ENCODE measurements at regions not wholly inside any gene's neighbourhood (a gene's known extent, or its start where the extent isn't known, plus 50 kb on each side); places are given as distances from the start of the nearest gene placed in this dataset.

- Mint-ChIP-seq H3K27me3 (no peaks in the 10 kb centered on the region), H3K4me3 (no peak overlapping the region), H3K36me3 (no peaks in the 10 kb centered on the region), H3K4me1 (no peaks in the 10 kb centered on the region), H3K27ac (no peak overlapping the region), H3K9me3 (peaks cover 0 to 1% (median 0%) of the 10 kb centered on the region in 7 donors)
- Histone ChIP-seq H3K27ac (ENCODE audit: insufficient read depth, low read length, poor library complexity, severe bottlenecking) (no peak overlapping the region), H3K27me3 (ENCODE audit: control insufficient read depth, insufficient read depth, low read length) (no peaks in the 10 kb centered on the region), H3K4me3 (ENCODE audit: low read depth, low read length) (no peak overlapping the region), H3K4me1 (ENCODE audit: control insufficient read depth, insufficient read depth, low read length, poor library complexity, severe bottlenecking) (no peaks in the 10 kb centered on the region), H3K36me3 (ENCODE audit: control insufficient read depth, insufficient read depth, low read length) (no peaks in the 10 kb centered on the region), H3K9me3 (ENCODE audit: control insufficient read depth in 2 of 2, low read length in 2 of 2) (no peaks in the 10 kb centered on the region)
- no peak for ATAC-seq (ENCODE audit: low read depth in 2 of 2)
- DNase-seq, result no peak
Measured at GRCh38 chr22:48944433-48944750, 883.3 kb downstream of the BRD1 start.

GRCh38 chr22:48943567-48944432, 883.9 kb downstream of the BRD1 start:
- Mint-ChIP-seq H3K27me3 (no peaks in the 10 kb centered on the region), H3K27ac (no peak overlapping the region), H3K36me3 (no peaks in the 10 kb centered on the region), H3K4me1 (no peaks in the 10 kb centered on the region), H3K4me3 (no peak overlapping the region), H3K9me3 (peaks cover 0 to 1% (median 0%) of the 10 kb centered on the region in 7 donors)
- no peaks in the 10 kb centered on the region for H3K4me1 ChIP-seq (ENCODE audit: control insufficient read depth, insufficient read depth, low read length, poor library complexity, severe bottlenecking)
- no peak overlapping the region for H3K4me3 ChIP-seq (ENCODE audit: low read depth, low read length)
- DNase-seq, result peak in 1 of 3 donors; percentile 1
- no peaks in the 10 kb centered on the region for H3K27me3 ChIP-seq (ENCODE audit: control insufficient read depth, insufficient read depth, low read length)
- no peak for ATAC-seq (ENCODE audit: low read depth in 2 of 2)
- H3K9me3 ChIP-seq (ENCODE audit: control insufficient read depth in 2 of 2, low read length in 2 of 2), result no peaks in the 10 kb centered on the region
- H3K36me3 ChIP-seq (ENCODE audit: control insufficient read depth, insufficient read depth, low read length), result no peaks in the 10 kb centered on the region
- H3K27ac ChIP-seq (ENCODE audit: insufficient read depth, low read length, poor library complexity, severe bottlenecking), result no peak overlapping the region

- Histone ChIP-seq H3K4me1 (ENCODE audit: control insufficient read depth, insufficient read depth, low read length, poor library complexity, severe bottlenecking) (no peaks in the 10 kb centered on the region), H3K9me3 (ENCODE audit: control insufficient read depth in 2 of 2, low read length in 2 of 2) (no peaks in the 10 kb centered on the region), H3K27me3 (ENCODE audit: control insufficient read depth, insufficient read depth, low read length) (no peaks in the 10 kb centered on the region), H3K36me3 (ENCODE audit: control insufficient read depth, insufficient read depth, low read length) (no peaks in the 10 kb centered on the region), H3K4me3 (ENCODE audit: low read depth, low read length) (no peak overlapping the region), H3K27ac (ENCODE audit: insufficient read depth, low read length, poor library complexity, severe bottlenecking) (no peak overlapping the region)
- no peak overlapping the region for H3K4me3 Mint-ChIP-seq
- H3K4me1 Mint-ChIP-seq, result no peaks in the 10 kb centered on the region
- no peaks in the 10 kb centered on the region for H3K36me3 Mint-ChIP-seq
- H3K9me3 Mint-ChIP-seq, result peaks cover 0 to 1% (median 0%) of the 10 kb centered on the region in 7 donors
- ATAC-seq (ENCODE audit: low read depth in 2 of 2) (no peak), DNase-seq (no peak)
- no peak overlapping the region for H3K27ac Mint-ChIP-seq
- H3K27me3 Mint-ChIP-seq, result no peaks in the 10 kb centered on the region
Measured at GRCh38 chr22:48942698-48943566, 884.7 kb downstream of the BRD1 start.

GRCh38 chr22:48941903-48942575, 885.6 kb downstream of the BRD1 start:
- H3K36me3 ChIP-seq (ENCODE audit: control insufficient read depth, insufficient read depth, low read length), result no peaks in the 10 kb centered on the region
- DNase-seq (no peak), ATAC-seq (ENCODE audit: low read depth in 2 of 2) (no peak)
- no peak overlapping the region for H3K27ac ChIP-seq (ENCODE audit: insufficient read depth, low read length, poor library complexity, severe bottlenecking)
- Mint-ChIP-seq H3K4me1 (no peaks in the 10 kb centered on the region), H3K36me3 (no peaks in the 10 kb centered on the region), H3K9me3 (peaks cover 0 to 1% (median 0%) of the 10 kb centered on the region in 7 donors), H3K4me3 (no peak overlapping the region), H3K27me3 (no peaks in the 10 kb centered on the region), H3K27ac (no peak overlapping the region)
- H3K9me3 ChIP-seq (ENCODE audit: control insufficient read depth in 2 of 2, low read length in 2 of 2), result no peaks in the 10 kb centered on the region
- no peak overlapping the region for H3K4me3 ChIP-seq (ENCODE audit: low read depth, low read length)
- no peaks in the 10 kb centered on the region for H3K4me1 ChIP-seq (ENCODE audit: control insufficient read depth, insufficient read depth, low read length, poor library complexity, severe bottlenecking)
- H3K27me3 ChIP-seq (ENCODE audit: control insufficient read depth, insufficient read depth, low read length), result no peaks in the 10 kb centered on the region

DNA sequence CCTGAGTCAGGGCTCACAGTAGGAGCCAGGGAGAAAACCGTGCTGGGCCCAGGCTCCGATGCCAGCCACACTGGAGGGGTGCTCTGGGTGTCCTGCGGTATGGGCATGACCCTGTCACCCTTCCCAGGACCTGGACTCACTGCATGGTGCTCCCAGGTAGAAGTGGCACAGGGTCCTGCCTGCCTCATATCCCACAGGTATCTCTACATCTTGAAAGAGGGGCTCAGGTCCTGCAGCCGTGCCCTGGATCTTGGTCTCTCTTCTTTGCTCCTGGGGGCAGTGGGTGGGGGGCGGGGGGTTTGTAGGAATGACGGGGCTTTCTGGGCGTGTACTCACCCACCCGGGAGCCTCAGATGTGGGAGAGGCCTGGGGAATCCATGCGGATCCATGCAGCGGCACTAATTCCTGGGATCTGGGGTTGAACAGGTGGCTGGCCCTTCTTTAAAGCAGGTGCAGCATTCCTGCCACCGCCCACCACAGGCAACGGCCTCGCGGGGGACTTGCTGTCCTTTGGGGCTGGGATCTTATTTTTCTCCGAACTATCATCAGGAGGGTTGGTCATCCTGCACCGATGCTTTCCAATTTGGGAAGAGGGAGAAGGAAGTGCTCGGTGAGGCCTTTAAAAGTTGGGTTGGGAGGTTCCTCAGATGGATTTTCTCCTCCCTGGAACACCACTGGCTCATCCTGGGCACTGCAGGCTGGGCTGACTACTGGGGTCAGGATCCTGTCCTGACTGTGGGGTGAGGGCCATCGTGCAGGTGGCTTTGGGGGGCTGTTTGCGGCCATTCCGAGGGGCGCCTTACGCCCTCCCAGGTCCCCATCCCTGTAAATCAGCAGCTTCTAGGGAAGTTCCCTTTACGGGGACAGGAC, 886.4 kb downstream of the BRD1 start:
- H3K4me1 ChIP-seq (ENCODE audit: control insufficient read depth, insufficient read depth, low read length, poor library complexity, severe bottlenecking), result no peaks in the 10 kb centered on the region
- no peaks in the 10 kb centered on the region for H3K27me3 ChIP-seq (ENCODE audit: control insufficient read depth, insufficient read depth, low read length)
- H3K36me3 Mint-ChIP-seq, result no peaks in the 10 kb centered on the region
- no peak overlapping the region for H3K27ac ChIP-seq (ENCODE audit: insufficient read depth, low read length, poor library complexity, severe bottlenecking)
- H3K9me3 Mint-ChIP-seq, result peaks cover 0 to 3% (median 0%) of the 10 kb centered on the region in 7 donors
- no peaks in the 10 kb centered on the region for H3K36me3 ChIP-seq (ENCODE audit: control insufficient read depth, insufficient read depth, low read length)
- DNase-seq (no peak), ATAC-seq (ENCODE audit: low read depth in 2 of 2) (no peak)
- H3K9me3 ChIP-seq (ENCODE audit: control insufficient read depth in 2 of 2, low read length in 2 of 2), result no peaks in the 10 kb centered on the region
- H3K4me3 ChIP-seq (ENCODE audit: low read depth, low read length), result no peak overlapping the region
- H3K4me1 Mint-ChIP-seq, result no peaks in the 10 kb centered on the region
- no peaks in the 10 kb centered on the region for H3K27me3 Mint-ChIP-seq
- no peak overlapping the region for H3K27ac Mint-ChIP-seq
- H3K4me3 Mint-ChIP-seq, result no peak overlapping the region

- Mint-ChIP-seq H3K9me3 (peaks cover 0 to 3% (median 0%) of the 10 kb centered on the region in 7 donors), H3K27ac (no peak overlapping the region), H3K36me3 (no peaks in the 10 kb centered on the region), H3K4me1 (no peaks in the 10 kb centered on the region), H3K27me3 (no peaks in the 10 kb centered on the region), H3K4me3 (no peak overlapping the region)
- H3K9me3 ChIP-seq (ENCODE audit: control insufficient read depth in 2 of 2, low read length in 2 of 2), result no peaks in the 10 kb centered on the region
- H3K4me3 ChIP-seq (ENCODE audit: low read depth, low read length), result no peak overlapping the region
- no peak for ATAC-seq (ENCODE audit: low read depth in 2 of 2)
- no peak for DNase-seq
- H3K27ac ChIP-seq (ENCODE audit: insufficient read depth, low read length, poor library complexity, severe bottlenecking), result no peak overlapping the region
- no peaks in the 10 kb centered on the region for H3K36me3 ChIP-seq (ENCODE audit: control insufficient read depth, insufficient read depth, low read length)
- H3K27me3 ChIP-seq (ENCODE audit: control insufficient read depth, insufficient read depth, low read length), result no peaks in the 10 kb centered on the region
- no peaks in the 10 kb centered on the region for H3K4me1 ChIP-seq (ENCODE audit: control insufficient read depth, insufficient read depth, low read length, poor library complexity, severe bottlenecking)
Measured at GRCh38 chr22:48940266-48941032, 887.2 kb downstream of the BRD1 start.
